Right hindlimb (tissue), 1 donor: ENCODE measurements at regions not wholly inside any gene's neighbourhood (a gene's known extent, or its start where the extent isn't known, plus 50 kb on each side); places are given as distances from the start of the nearest gene placed in this dataset.

Source experiments
- DNase-seq: peaks from one replicate; pipeline ENCODE4 v3.0.0-alpha.2; 2018

DNA sequence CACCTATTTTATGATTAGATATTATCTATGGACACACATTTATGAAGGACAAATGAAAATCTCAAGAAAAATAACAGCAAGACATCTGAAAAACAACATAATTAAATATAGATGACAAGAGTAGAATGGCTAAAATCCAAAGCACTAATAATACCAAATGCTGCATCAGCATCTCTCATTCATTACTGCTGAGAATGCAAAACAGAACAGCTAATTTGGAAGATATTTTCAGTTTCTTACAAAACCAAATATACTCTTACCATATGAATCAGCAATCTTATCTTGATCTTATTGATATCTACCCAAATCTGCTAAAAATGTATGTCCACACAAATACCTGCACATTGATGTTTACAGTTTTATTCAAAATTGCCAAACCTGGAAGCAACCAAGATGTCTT is 829.1 kb upstream of the MIR17HG start:
- DNase-seq = no peak

GRCh38 chr13:90519157-90519556 is 828.3 kb upstream of the MIR17HG start:
- DNase-seq = no peak

DNA sequence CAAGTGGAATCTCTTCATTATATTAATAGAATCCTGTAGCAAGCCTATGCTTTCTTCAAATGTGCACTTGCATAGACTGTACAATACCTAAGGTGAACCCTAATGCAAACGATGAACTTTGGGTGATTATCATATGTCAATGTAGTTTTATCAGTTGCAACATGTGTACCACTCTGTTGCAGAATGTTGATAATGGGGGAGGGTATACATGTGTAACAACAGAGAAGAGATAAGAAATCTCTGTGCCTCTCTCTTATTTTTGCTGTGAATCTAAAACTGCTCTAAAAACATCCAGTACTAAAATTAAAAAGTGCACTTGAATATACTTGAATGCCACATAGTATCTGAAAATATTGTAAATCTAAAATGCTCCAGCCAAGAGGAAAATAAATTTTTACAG is 820.8 kb upstream of the MIR17HG start:
- DNase-seq = no peak

DNA sequence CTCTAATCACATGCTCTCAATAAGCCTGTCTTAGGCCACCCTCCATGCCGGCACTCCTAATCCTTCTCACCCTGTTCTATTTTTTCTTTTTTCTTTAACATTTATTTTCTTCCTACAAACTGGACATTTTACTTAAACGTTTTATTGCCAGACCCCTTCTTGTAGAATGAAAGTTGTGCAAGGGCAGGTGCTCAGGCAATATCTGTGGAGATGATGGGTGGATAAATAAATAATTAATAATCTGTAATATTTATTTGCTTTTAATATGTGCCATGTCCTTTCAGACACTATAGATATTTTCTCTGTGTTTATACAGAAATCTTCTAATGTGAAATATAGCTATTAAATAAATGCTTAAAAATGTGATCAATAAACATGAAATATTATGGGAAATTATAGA is 815.7 kb upstream of the MIR17HG start:
- no peak for DNase-seq

DNA sequence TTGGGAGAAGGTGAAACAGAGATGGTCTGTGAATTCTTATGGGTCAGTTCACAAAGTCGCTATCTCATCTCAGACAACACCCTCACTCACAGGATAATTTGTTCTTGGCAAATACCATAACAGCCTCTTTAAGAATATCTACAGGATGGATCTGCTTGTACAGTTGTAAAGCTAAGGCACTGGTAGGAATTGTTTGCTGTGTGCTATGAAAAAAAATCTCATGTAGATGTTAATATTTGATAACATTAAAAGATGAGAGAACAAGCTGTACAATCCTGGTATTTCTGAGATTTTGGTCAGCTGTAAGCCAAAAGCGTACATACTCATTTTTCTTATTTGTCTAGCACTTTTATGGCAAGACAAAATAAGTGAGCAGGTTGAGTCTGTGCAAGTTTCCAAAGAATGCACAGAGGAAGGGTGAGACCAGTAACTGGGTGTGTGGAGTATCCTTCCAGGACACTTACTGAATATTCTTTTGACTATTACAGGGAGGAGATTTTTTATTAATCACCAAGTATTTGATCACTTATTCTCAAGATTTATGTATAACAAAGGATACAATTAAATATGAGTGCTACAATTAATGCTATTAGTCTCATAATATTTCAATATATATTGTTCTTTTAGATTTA is 814.5 kb upstream of the MIR17HG start:
- DNase-seq = no peak

GRCh38 chr13:90533866-90534265 is 813.6 kb upstream of the MIR17HG start:
- no peak for DNase-seq

DNA sequence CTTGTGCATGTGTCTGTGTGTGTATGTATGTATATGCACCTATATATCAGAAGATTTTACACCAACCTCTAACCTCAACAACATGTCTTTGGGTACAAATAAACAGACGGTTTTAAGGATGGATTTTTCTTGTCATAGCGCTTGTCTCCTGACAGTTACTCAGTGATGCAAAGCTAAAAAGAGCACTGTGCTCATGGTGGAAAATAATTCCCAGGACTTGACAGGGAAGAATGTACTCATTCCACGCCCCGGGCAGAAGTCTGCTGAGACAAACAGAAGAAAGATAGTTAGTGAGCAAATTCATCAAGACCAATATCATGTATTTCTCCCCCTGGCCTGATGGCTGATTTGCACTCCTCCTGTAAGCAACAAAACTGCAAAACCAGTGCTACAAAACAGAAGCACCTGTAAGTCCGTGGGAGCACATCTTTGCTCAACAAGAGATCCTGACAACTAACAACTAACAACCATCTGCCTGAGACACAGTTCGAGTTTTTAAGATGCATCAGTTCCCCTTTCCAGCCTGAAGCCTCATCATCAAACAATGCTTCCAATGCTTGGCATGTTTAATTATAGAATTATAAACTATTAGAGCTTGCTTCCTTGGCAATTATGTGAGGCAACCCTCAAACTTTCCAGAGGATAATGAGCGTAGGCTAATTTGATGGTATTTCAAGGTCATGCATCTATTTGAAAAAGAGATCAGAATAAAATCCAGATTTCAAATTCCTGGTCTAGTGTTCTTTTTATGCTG is 812.7 kb upstream of the MIR17HG start:
- DNase-seq = no peak

GRCh38 chr13:90535421-90535820 is 812.1 kb upstream of the MIR17HG start:
- no peak for DNase-seq

- no peak for DNase-seq
Observed at GRCh38 chr13:90538063-90538462, 809.4 kb upstream of the MIR17HG start.

- no peak for DNase-seq
Observed at GRCh38 chr13:90541346-90541745, 806.1 kb upstream of the MIR17HG start.

- no peak for DNase-seq
Observed at GRCh38 chr13:90542959-90543505, 804.5 kb upstream of the MIR17HG start.

GRCh38 chr13:90545070-90545840 is 802.2 kb upstream of the MIR17HG start:
- no peak for DNase-seq

DNA sequence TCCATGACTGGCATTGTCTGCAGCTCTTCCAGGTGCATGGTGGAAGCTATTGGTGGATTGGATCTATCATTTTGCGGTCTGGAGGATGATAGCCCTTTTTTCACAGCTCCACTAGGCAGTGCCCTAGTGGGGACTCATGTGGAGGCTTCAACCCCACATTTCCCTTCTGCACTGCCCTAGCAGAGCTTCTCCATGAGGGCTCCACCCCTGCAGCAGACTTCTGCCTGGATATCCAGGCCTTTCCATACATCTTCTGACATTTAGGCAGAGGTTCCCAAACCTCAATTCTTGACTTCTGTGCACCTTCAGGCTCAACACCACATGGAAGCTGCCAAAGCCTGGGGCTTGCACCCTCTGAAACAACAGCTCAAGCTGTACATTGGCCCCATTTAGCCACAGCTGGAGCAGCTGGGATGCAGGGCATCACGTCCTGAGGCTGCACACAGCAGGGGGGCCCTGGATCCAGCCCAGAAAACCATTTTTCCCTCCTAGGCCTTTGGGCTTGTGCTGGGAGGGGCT is 800.2 kb upstream of the MIR17HG start:
- no peak for DNase-seq

- no peak for DNase-seq
Observed at GRCh38 chr13:90551253-90551652, 796.2 kb upstream of the MIR17HG start.

GRCh38 chr13:90552702-90553101 is 794.8 kb upstream of the MIR17HG start:
- no peak for DNase-seq

DNA sequence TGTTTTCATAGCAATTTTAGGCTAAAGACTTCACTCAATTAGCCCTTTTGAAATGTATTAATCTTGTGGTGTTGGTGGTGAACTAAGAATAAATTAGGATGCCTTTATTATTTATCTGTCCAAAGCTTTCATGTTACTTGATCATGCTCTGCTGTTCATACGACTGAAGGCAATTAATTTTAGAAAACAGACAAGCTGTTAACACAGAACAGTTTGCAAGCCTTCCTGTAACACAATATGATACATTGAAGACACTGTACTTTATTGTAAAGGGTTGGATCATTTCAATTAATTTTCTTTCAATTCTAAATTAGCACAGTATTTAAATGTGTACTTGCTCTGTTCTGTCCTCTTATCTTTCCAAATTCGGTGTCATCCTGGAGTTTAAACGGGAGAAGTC is 794.3 kb upstream of the MIR17HG start:
- no peak for DNase-seq

DNA sequence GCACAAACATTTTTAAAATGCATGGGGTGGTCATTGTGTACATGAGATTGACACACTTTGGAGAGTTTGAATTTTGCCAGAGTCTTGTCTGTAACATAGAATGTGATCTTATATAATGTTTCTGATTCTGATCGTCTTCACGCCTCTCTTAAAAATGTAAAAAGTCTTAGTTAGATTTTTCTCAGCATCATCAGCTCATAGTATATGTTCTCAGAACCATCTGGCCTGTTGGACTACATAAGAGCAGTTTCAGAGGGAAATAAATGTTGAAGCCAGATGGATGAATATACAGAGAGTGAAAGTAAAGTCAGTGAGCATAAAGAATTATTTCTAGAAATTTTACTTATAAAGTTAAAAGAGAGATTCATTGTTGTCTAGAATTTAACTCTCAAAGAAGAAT is 789.9 kb upstream of the MIR17HG start:
- DNase-seq = no peak

DNA sequence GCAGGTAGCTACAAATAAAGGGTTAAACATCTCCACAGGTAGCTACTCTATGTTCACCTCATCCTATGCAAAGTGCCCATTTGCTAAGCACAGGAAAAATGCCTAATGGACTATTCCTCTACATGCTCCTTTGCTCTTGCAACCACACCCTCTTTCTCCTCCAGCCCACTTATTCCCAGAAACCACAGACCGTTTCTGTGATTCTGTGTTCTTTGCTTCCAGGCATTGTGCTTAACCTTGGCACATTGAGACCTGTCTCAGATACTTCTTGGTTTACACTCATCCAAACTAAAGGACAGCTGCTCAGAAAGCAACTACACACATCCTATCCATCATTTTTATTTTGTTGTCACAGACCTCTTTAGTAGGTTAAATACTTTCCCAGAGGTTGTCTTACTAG is 785.0 kb upstream of the MIR17HG start:
- DNase-seq = no peak

DNA sequence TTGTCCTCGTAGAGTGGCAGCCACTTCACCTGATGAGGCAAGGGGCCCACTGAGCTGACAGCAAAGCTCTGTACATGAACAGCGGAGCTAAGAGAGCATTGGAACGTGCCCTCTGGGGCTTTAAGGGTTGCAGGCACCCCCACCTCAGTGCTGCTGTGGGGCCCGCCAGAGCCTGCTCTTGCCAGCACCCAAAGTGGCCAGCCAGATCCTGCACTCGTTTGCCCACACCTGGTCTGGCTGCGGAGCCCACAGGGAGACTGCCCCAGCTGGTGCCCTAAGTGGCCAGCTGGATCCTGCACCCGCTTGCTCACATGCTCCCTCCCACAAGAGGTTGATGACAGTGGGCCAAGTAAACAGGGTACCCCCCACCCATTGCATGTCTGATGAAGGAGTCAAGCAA is 783.4 kb upstream of the MIR17HG start:
- no peak for DNase-seq

GRCh38 chr13:90564566-90564965 is 782.9 kb upstream of the MIR17HG start:
- no peak for DNase-seq

GRCh38 chr13:90565985-90566713 is 781.3 kb upstream of the MIR17HG start:
- DNase-seq = no peak

- DNase-seq = no peak
Observed at GRCh38 chr13:90568165-90568564, 779.3 kb upstream of the MIR17HG start.

GRCh38 chr13:90576067-90576466 is 771.4 kb upstream of the MIR17HG start:
- DNase-seq = no peak
